Mesendoderm (in vitro differentiated cells): ENCODE measurements at regions not wholly inside any gene's neighbourhood (a gene's known extent, or its start where the extent isn't known, plus 50 kb on each side); places are given as distances from the start of the nearest gene placed in this dataset.

Experiments
- DNase-seq: peaks from one replicate; pipeline ENCODE4 v3.0.0; 2013
- H2AK5ac ChIP-seq: 2 replicates; pipeline ENCODE4 v1.6.1; 2013; ENCODE audit warnings: low read length, inconsistent platforms
- H2BK120ac ChIP-seq: 2 replicates; pipeline ENCODE4 v1.6.1; 2013; ENCODE audit warnings: low read depth, mild to moderate bottlenecking, low read length, moderate library complexity, mixed read lengths
- H2BK15ac ChIP-seq: replicated peaks from 2 replicates; pipeline ENCODE4 v1.6.1; 2013; ENCODE audit warnings: low read depth, mild to moderate bottlenecking, moderate library complexity
- H2BK5ac ChIP-seq: 2 replicates; pipeline ENCODE4 v1.6.1; 2013; ENCODE audit warnings: low read length, inconsistent platforms
- H3K18ac ChIP-seq: 2 replicates; pipeline ENCODE4 v1.6.1; 2013; ENCODE audit warnings: mild to moderate bottlenecking, low read length, mixed read lengths
- H3K23ac ChIP-seq: one replicate; pipeline ENCODE4 v1.6.1; 2013; ENCODE audit warnings: low read length
- H3K27ac ChIP-seq: 2 replicates; pipeline ENCODE4 v1.5.1; 2013; ENCODE audit warnings: low read depth, mild to moderate bottlenecking, inconsistent platforms, low read length, moderate library complexity
- H3K27me3 ChIP-seq: 2 replicates; pipeline ENCODE4 v1.6.1; 2013; ENCODE audit warnings: low read length, control low read depth, mild to moderate bottlenecking, inconsistent platforms; ENCODE audit not compliant: insufficient read depth, poor library complexity
- H3K36me3 ChIP-seq: 2 replicates; pipeline ENCODE4 v1.6.1; 2013; ENCODE audit warnings: low read length, inconsistent platforms; ENCODE audit not compliant: control insufficient read depth, insufficient read depth
- H3K4ac ChIP-seq: one replicate; pipeline ENCODE4 v1.6.1; 2013; ENCODE audit warnings: low read depth, mild to moderate bottlenecking, low read length, moderate library complexity
- H3K4me1 ChIP-seq: 2 replicates; pipeline ENCODE4 v1.6.1; 2013; ENCODE audit warnings: low read depth, low read length, inconsistent platforms; ENCODE audit not compliant: control insufficient read depth
- H3K4me2 ChIP-seq: 2 replicates; pipeline ENCODE4 v1.6.1; 2013; ENCODE audit warnings: low read length
- H3K4me3 ChIP-seq: 2 replicates; pipeline ENCODE4 v1.5.1; 2013; ENCODE audit warnings: mild to moderate bottlenecking, low read length
- H3K56ac ChIP-seq: one replicate; pipeline ENCODE4 v1.6.1; 2013; ENCODE audit warnings: low read length
- H3K79me1 ChIP-seq: 2 replicates; pipeline ENCODE4 v1.6.1; 2013; ENCODE audit warnings: low read length, inconsistent platforms
- H3K79me2 ChIP-seq: 2 replicates; pipeline ENCODE4 v1.6.1; 2013; ENCODE audit warnings: mild to moderate bottlenecking, low read length; ENCODE audit not compliant: control insufficient read depth, insufficient read depth
- H3K9ac ChIP-seq: 2 replicates; pipeline ENCODE4 v1.6.1; 2013; ENCODE audit warnings: low read length, inconsistent platforms
- H4K5ac ChIP-seq: one replicate; pipeline ENCODE4 v1.6.1; 2013; ENCODE audit warnings: low read length
- H4K8ac ChIP-seq: one replicate; pipeline ENCODE4 v1.6.1; 2013; ENCODE audit warnings: low read depth, mild to moderate bottlenecking, control low read depth, low read length, moderate library complexity
- WGBS: extraction: QIAGEN DNeasy Blood & Tissue Kit; methylation state at CpG from one replicate; pipeline ENCODE4 v1.1.7; 2013; ENCODE audit warnings: low lambda C conversion rate, missing lambda C conversion rate; ENCODE audit not compliant: insufficient coverage; ENCODE audit errors: extremely low coverage; 5-methylcytosine and 5-hydroxymethylcytosine counted together

DNA sequence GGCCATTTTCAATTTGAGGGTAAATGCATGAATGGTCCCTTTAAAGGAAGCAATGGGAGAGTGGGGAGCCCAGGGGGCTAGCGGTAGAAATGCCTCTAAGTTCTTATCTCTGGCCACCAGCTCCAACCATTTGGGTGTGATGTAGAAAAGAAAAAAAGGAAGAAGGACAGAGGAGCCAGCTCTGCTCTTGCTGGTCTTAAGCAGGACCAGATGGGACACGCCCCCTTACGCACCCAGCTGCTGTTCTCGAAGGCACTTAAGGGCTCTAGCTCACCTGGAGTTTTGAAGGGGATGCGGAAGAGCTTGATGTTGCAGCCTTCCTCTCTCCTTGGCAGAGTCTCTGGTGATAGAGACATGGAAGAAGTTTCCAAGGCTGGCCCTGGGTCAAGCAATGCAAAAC lies 59.5 kb upstream of the RNF144B start:
- Histone ChIP-seq H2BK120ac (no peak overlapping the region), H3K9ac (no peak overlapping the region), H3K79me2 (no peaks in the 10 kb centered on the region), H3K4me2 (no peak overlapping the region), H2BK15ac (no peak overlapping the region), H3K36me3 (no peaks in the 10 kb centered on the region), H3K27ac (no peak overlapping the region), H3K18ac (no peak overlapping the region), H2BK5ac (no peak overlapping the region), H2AK5ac (no peak overlapping the region), H3K4ac (no peak overlapping the region), H4K8ac (no peak overlapping the region), H3K4me3 (no peak overlapping the region), H4K5ac (no peak overlapping the region), H3K23ac (no peak overlapping the region), H3K56ac (no peak overlapping the region), H3K27me3 (no peaks in the 10 kb centered on the region), H3K79me1 (no peaks in the 10 kb centered on the region), H3K4me1 (no peaks in the 10 kb centered on the region)
- peak; percentile 33 for DNase-seq
- WGBS: no CpG with 5 or more reads among the region's 5 CpGs

DNA sequence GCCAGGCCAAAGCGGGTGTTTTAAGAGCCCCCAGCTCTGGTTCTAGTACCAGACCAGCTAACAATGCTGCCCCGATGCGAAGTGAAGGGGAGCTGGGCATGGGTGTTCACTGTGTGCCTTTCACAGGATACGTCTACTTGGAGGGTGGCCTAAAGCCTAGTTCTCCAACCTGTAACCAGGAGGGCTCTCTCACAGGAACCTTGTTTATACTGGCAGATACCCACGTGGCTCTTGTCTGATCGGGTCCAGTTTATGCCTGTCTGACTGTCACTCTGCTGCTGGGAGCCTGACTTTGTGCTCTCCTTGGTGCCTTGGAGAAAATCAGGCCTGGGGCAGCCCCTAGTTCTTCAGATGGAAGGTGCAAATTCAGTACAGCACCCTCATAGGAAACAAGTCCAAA lies 60.2 kb upstream of the RNF144B start:
- H3K4me3 ChIP-seq: no peak overlapping the region
- H4K5ac ChIP-seq: no peak overlapping the region
- H3K4ac ChIP-seq: no peak overlapping the region
- no peak overlapping the region for H3K18ac ChIP-seq
- no peak overlapping the region for H3K56ac ChIP-seq
- no peaks in the 10 kb centered on the region for H3K36me3 ChIP-seq
- H2BK15ac ChIP-seq: no peak overlapping the region
- no peak for DNase-seq
- H3K9ac ChIP-seq: no peak overlapping the region
- no peak overlapping the region for H3K23ac ChIP-seq
- no CpG with 5 or more reads among the region's 6 CpGs for WGBS
- H2AK5ac ChIP-seq: no peak overlapping the region
- H3K27me3 ChIP-seq: no peaks in the 10 kb centered on the region
- H3K4me1 ChIP-seq: no peaks in the 10 kb centered on the region
- no peak overlapping the region for H3K27ac ChIP-seq
- H2BK120ac ChIP-seq: no peak overlapping the region
- no peaks in the 10 kb centered on the region for H3K79me1 ChIP-seq
- no peak overlapping the region for H4K8ac ChIP-seq
- no peak overlapping the region for H3K4me2 ChIP-seq
- H3K79me2 ChIP-seq: no peaks in the 10 kb centered on the region
- H2BK5ac ChIP-seq: no peak overlapping the region

DNA sequence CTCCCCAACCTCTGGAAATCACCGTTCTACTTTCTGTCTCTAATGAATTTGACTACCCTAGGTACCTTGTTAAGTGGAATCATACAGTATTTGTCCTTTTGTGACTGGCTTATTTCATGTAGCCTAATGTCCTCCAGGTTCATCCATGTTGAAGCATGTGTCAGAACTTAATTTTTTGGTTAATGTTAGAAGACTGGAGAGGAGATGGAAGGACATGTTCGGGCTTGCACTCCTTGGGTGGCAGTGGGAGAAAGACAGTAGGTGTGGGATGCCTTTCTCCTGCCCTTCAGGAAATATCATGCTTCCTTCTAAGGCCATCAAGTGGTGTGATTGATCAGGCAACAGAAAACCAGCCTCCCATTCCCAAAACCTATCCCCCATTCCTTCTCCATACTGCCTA lies 61.1 kb upstream of the RNF144B start:
- no peak overlapping the region for H3K4me2 ChIP-seq
- H3K4ac ChIP-seq: no peak overlapping the region
- H3K9ac ChIP-seq: no peak overlapping the region
- no peak overlapping the region for H3K27ac ChIP-seq
- no peak overlapping the region for H2BK5ac ChIP-seq
- no peak overlapping the region for H2AK5ac ChIP-seq
- no peak overlapping the region for H4K5ac ChIP-seq
- no CpG with 5 or more reads among the region's 2 CpGs for whole genome bisulfite sequencing
- DNase-seq: no peak
- H3K56ac ChIP-seq: no peak overlapping the region
- no peaks in the 10 kb centered on the region for H3K36me3 ChIP-seq
- H3K23ac ChIP-seq: no peak overlapping the region
- no peak overlapping the region for H3K18ac ChIP-seq
- no peaks in the 10 kb centered on the region for H3K79me1 ChIP-seq
- no peaks in the 10 kb centered on the region for H3K27me3 ChIP-seq
- H4K8ac ChIP-seq: no peak overlapping the region
- no peaks in the 10 kb centered on the region for H3K79me2 ChIP-seq
- no peaks in the 10 kb centered on the region for H3K4me1 ChIP-seq
- no peak overlapping the region for H3K4me3 ChIP-seq
- no peak overlapping the region for H2BK15ac ChIP-seq
- no peak overlapping the region for H2BK120ac ChIP-seq

DNA sequence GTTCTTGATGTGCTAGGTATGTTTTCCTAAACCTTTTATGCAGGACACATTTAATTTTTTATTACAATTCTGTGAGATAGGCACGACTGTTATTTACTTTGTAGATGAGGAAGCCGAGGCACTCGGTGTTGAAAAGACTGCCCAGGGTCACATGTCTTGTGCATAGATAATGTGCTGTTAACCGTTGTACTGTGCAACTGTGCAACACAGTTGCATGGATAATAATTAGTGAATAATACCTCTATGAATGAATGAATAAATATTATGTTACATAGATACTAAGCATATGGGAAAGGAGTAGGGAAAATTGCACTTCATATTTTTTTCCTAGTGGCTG lies 60.3 kb upstream of the DEK start:
- Histone ChIP-seq H3K9ac (no peak overlapping the region), H4K5ac (no peak overlapping the region), H3K36me3 (no peaks in the 10 kb centered on the region), H4K8ac (no peak overlapping the region), H3K18ac (no peak overlapping the region), H3K4me2 (no peak overlapping the region), H2BK120ac (no peak overlapping the region), H2AK5ac (no peak overlapping the region), H3K23ac (no peak overlapping the region), H2BK5ac (no peak overlapping the region), H3K79me2 (no peaks in the 10 kb centered on the region), H3K4me1 (no peaks in the 10 kb centered on the region), H2BK15ac (no peak overlapping the region), H3K79me1 (no peaks in the 10 kb centered on the region), H3K56ac (no peak overlapping the region), H3K4me3 (no peak overlapping the region), H3K27ac (no peak overlapping the region), H3K27me3 (no peaks in the 10 kb centered on the region), H3K4ac (no peak overlapping the region)
- no peak for DNase-seq
- WGBS: no CpG with 5 or more reads among the region's 4 CpGs

- Histone ChIP-seq H2BK120ac (no peak overlapping the region), H3K4me3 (no peak overlapping the region), H4K8ac (no peak overlapping the region), H3K79me1 (no peaks in the 10 kb centered on the region), H2BK15ac (no peak overlapping the region), H3K79me2 (no peaks in the 10 kb centered on the region), H3K27ac (no peak overlapping the region), H3K27me3 (no peaks in the 10 kb centered on the region), H3K9ac (no peak overlapping the region), H3K23ac (no peak overlapping the region), H2BK5ac (no peak overlapping the region), H3K4ac (no peak overlapping the region), H4K5ac (no peak overlapping the region), H2AK5ac (no peak overlapping the region), H3K18ac (no peak overlapping the region), H3K56ac (no peak overlapping the region), H3K4me1 (no peaks in the 10 kb centered on the region), H3K4me2 (no peak overlapping the region), H3K36me3 (no peaks in the 10 kb centered on the region)
- peak; percentile 47 for DNase-seq
- WGBS: no CpG with 5 or more reads among the region's 8 CpGs
These were observed 59.8 kb upstream of the DEK start for GRCh38 chr6:18323935-18324705.

DNA sequence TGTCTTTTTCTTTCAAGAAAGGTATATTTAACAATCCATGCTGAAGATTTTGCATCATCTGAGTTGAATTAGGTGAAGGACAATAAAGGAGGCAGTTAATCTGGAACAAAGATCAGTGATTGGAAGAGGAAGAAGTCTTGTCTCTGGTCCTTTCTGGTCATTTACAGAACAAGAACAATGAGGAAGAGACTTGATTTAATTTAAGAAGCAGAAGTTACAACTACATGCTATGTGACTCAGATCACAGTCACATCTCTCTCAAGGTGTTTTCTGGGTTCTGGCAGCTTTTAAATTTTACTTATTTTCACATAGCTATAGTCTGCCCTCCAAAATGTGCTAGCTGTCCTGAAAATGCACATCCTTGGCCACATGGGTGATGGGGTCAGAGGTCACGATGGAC lies 53.5 kb upstream of the DEK start:
- H4K5ac ChIP-seq: no peak overlapping the region
- no peak overlapping the region for H2BK120ac ChIP-seq
- H2BK5ac ChIP-seq: no peak overlapping the region
- H3K56ac ChIP-seq: no peak overlapping the region
- no CpG with 5 or more reads among the region's 1 CpG for WGBS
- no peak overlapping the region for H3K4me2 ChIP-seq
- H4K8ac ChIP-seq: no peak overlapping the region
- no peaks in the 10 kb centered on the region for H3K27me3 ChIP-seq
- no peak for DNase-seq
- no peak overlapping the region for H3K27ac ChIP-seq
- H3K23ac ChIP-seq: no peak overlapping the region
- H2AK5ac ChIP-seq: no peak overlapping the region
- H3K18ac ChIP-seq: no peak overlapping the region
- no peak overlapping the region for H2BK15ac ChIP-seq
- H3K4ac ChIP-seq: no peak overlapping the region
- H3K36me3 ChIP-seq: no peaks in the 10 kb centered on the region
- H3K4me1 ChIP-seq: peaks cover 3% of the 10 kb centered on the region
- H3K79me1 ChIP-seq: no peaks in the 10 kb centered on the region
- H3K79me2 ChIP-seq: no peaks in the 10 kb centered on the region
- no peak overlapping the region for H3K9ac ChIP-seq
- H3K4me3 ChIP-seq: no peak overlapping the region
